ENCODE measurements at regions not wholly inside any gene's neighbourhood (a gene's known extent, or its start where the extent isn't known, plus 50 kb on each side); places are given as distances from the start of the nearest gene placed in this dataset.

GRCh38 chr2:118731413-118731812 is 116.0 kb downstream of the EN1 start:
- TF ChIP-seq, protein P1, sequence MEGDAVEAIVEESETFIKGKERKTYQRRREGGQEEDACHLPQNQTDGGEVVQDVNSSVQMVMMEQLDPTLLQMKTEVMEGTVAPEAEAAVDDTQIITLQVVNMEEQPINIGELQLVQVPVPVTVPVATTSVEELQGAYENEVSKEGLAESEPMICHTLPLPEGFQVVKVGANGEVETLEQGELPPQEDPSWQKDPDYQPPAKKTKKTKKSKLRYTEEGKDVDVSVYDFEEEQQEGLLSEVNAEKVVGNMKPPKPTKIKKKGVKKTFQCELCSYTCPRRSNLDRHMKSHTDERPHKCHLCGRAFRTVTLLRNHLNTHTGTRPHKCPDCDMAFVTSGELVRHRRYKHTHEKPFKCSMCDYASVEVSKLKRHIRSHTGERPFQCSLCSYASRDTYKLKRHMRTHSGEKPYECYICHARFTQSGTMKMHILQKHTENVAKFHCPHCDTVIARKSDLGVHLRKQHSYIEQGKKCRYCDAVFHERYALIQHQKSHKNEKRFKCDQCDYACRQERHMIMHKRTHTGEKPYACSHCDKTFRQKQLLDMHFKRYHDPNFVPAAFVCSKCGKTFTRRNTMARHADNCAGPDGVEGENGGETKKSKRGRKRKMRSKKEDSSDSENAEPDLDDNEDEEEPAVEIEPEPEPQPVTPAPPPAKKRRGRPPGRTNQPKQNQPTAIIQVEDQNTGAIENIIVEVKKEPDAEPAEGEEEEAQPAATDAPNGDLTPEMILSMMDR (IDR thresholded peaks at IDR 0.05; ENCODE audit: insufficient read depth, low read length, poor library complexity, severe bottlenecking) = no peak
- no peak for TF ChIP-seq EZH2phosphoT487 (conservative IDR thresholded peaks at IDR 0.05; ENCODE audit: low read length)

Measured in SU-DHL-6 (cell line).